Small intestine (tissue), 7 donors: ENCODE measurements at regions not wholly inside any gene's neighbourhood (a gene's known extent, or its start where the extent isn't known, plus 50 kb on each side); places are given as distances from the start of the nearest gene placed in this dataset.

Source experiments
- DNase-seq, 2 donors: peaks; one replicate each; pipeline versions ENCODE4 v3.0.0 to v3.0.0-alpha.2; 2013
- FAIRE-seq: peaks from 2 replicates; lab custom pipeline; 2012; peaks lifted over from hg19 to GRCh38; lab: Jason Lieb, UNC
- H3K27ac ChIP-seq, 3 donors: one replicate each; pipeline ENCODE4 v1.5.1; 2013; ENCODE audit warnings: low read length in 2 of 3, mild to moderate bottlenecking in 2 of 3, control low read depth in 1 of 3, inconsistent platforms in 1 of 3, low read depth in 1 of 3, moderate library complexity in 1 of 3
- H3K27me3 ChIP-seq, 3 donors: one replicate each; pipeline ENCODE4 v1.6.1; 2013; ENCODE audit warnings: low read length in 3 of 3, inconsistent platforms in 1 of 3; ENCODE audit not compliant: control insufficient read depth in 3 of 3, insufficient read depth in 3 of 3
- H3K36me3 ChIP-seq, 3 donors: one replicate each; pipeline ENCODE4 v1.6.1; 2013; ENCODE audit warnings: low read length in 3 of 3, inconsistent platforms in 1 of 3, low read depth in 1 of 3, mild to moderate bottlenecking in 1 of 3, moderate library complexity in 1 of 3; ENCODE audit not compliant: control insufficient read depth in 3 of 3, insufficient read depth in 2 of 3
- H3K4me1 ChIP-seq, 3 donors: one replicate each; pipeline ENCODE4 v1.6.1; 2013; ENCODE audit warnings: low read length in 2 of 3, inconsistent platforms in 1 of 3, low read depth in 1 of 3, mild to moderate bottlenecking in 1 of 3, moderate library complexity in 1 of 3; ENCODE audit not compliant: control insufficient read depth in 3 of 3, insufficient read depth in 2 of 3
- H3K4me3 ChIP-seq, 3 donors: one replicate each; pipeline ENCODE4 v1.5.1; 2013; ENCODE audit warnings: low read length in 3 of 3, control low read depth in 1 of 3, inconsistent platforms in 1 of 3, low read depth in 1 of 3, mild to moderate bottlenecking in 1 of 3, moderate library complexity in 1 of 3
- H3K9me3 ChIP-seq, 2 donors: one replicate each; pipeline ENCODE4 v1.6.1; 2013; ENCODE audit warnings: low read depth in 1 of 2, low read length in 1 of 2; ENCODE audit not compliant: control insufficient read depth in 2 of 2, insufficient read depth in 1 of 2
- WGBS, 3 donors: extraction: QIAGEN DNeasy Blood & Tissue Kit; methylation state at CpG; one replicate each; pipeline ENCODE4 v1.1.7; 2013; 5-methylcytosine and 5-hydroxymethylcytosine counted together
- donor health status: healthy with polysubstance abuse.
- donor health status: control.
- donor health status: control.
- donor health status: Bipolar disorder and iron deficiency.
- donor health status: healthy.

DNA sequence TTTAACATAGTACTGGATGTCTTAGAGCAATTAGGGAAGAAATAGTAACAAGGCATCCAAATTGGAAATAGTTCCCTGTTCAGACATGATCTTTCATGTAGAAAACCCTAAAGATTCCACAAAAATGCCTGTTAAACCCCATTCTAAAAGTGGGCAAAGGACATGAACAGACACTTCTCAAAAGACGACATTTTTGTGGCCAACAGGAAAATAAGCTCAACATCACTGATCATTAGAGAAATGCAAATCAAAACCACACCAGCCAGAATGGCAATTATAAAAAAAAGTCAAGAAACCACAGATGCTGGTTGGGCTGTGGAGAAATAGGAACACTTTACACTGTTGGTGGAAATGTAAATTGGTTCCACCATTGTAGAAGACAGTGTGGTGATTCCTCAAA is 109.9 kb upstream of the MOCS1 start:
- Histone ChIP-seq H3K36me3 (no peaks in the 10 kb centered on the region), H3K4me3 (no peak overlapping the region), H3K4me1 (no peaks in the 10 kb centered on the region), H3K9me3 (peaks cover 0 to 6% of the 10 kb centered on the region in 2 donors), H3K27ac (no peak overlapping the region), H3K27me3 (peaks cover 0 to 3% (median under 1%) of the 10 kb centered on the region in 3 donors)
- FAIRE-seq (no peak), DNase-seq (no peak)
- 63 to 83% (median 71%) methylated on average over 1 of the region's 1 CpG for whole genome bisulfite sequencing, 3 donors

DNA sequence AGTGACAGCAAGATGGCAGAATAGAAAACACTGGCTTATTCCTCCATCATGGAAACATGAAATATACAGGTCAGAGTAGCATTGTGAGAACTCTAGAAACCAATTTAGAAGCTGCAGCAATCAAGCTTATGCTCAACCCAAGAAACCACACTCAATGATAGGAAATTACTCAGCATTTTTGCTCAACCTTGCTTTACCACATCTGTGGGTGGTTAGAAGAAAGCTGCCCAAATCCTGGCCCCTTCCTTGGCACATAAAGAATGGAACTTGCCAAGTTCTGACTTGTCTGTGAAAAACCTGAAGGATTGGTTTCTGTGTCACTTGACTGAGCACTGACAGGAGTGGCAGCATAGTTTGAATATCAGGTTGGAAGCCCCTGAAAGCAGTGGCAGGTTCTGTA is 108.0 kb upstream of the MOCS1 start:
- DNase-seq (no peak), FAIRE-seq (no peak)

DNA sequence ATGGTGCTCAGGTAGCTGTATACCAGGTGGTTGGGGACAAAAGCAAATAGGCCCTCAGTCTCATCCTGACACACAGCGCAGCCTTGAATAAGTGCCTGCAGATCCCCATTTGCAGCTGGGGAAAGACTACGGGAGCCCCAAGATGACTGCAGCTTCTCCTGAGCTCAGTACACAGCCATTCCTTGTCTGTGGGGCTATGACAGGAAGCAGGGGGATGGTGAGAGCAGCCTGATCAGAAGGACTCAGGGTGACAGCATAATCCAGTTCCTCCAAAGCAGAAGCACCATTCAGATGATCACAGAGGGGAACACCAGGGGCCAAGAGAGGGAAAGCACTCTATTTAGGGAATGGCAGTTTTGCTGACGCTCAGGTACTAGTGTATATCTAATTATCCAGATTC is 104.8 kb upstream of the MOCS1 start:
- Histone ChIP-seq H3K9me3 (peaks cover 0 to 6% of the 10 kb centered on the region in 2 donors), H3K36me3 (no peaks in the 10 kb centered on the region), H3K27ac (no peak overlapping the region), H3K27me3 (peaks cover 0 to 3% (median 0%) of the 10 kb centered on the region in 3 donors), H3K4me3 (no peak overlapping the region), H3K4me1 (no peaks in the 10 kb centered on the region)
- 83 to 94% (median 89%) methylated on average over 3 of the region's 3 CpGs for WGBS, 3 donors
- FAIRE-seq (no peak), DNase-seq (no peak)

More for the DNA sequence above, 108.0 kb upstream of the MOCS1 start:
- H3K4me1 ChIP-seq = no peaks in the 10 kb centered on the region
- H3K27ac ChIP-seq = no peak overlapping the region
- no peaks in the 10 kb centered on the region for H3K36me3 ChIP-seq
- H3K9me3 ChIP-seq = peaks cover 0 to 6% of the 10 kb centered on the region in 2 donors
- H3K27me3 ChIP-seq = peaks cover 0 to 3% (median 0%) of the 10 kb centered on the region in 3 donors
- H3K4me3 ChIP-seq = no peak overlapping the region

DNA sequence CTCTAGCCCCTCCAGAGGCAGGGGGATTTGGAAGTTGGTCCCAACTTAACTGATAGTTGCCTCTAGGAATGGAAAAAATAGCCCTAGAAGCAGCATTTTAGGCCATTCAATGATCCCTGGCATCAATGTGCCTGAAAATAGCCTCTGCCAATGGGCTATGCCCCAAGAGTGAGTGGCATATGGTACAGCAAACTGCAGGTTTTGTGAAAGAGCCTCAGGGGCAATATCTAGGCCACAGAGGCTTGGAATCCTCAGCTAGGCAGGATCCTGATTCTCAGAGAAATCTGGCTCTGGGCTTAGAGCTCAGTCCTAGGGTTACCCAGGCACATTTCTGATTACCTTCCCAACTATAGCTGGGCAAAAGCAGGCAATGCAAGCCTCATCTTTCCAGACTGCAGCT is 104.4 kb upstream of the MOCS1 start:
- H3K4me1 ChIP-seq = no peaks in the 10 kb centered on the region
- H3K9me3 ChIP-seq = peaks cover 0 to 6% of the 10 kb centered on the region in 2 donors
- no peak overlapping the region for H3K27ac ChIP-seq
- H3K4me3 ChIP-seq = no peak overlapping the region
- no peak for DNase-seq
- H3K27me3 ChIP-seq = peaks cover 0 to 3% (median 0%) of the 10 kb centered on the region in 3 donors
- no peaks in the 10 kb centered on the region for H3K36me3 ChIP-seq
- FAIRE-seq = no peak

DNA sequence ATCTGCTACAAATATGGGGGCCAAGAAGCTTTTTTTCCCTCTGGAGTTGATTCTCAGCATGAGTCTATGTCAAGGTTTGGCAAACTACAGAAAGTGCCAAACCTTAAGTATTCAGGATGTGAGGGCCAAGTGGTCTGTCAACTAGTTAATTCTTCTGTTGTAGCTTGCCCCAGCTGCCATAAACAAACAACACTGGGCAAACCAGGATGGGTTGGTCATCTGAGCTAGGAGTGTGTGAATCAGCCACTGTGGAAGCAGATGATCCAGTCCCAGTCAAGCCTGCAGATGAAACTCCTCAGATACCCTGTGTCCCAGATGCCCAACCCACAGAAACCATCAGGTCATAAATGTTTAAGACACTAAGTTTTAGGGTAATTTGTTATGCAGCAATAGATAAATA is 103.0 kb upstream of the MOCS1 start:
- Histone ChIP-seq H3K27ac (no peak overlapping the region), H3K4me1 (no peaks in the 10 kb centered on the region), H3K9me3 (peaks cover 0 to 6% of the 10 kb centered on the region in 2 donors), H3K36me3 (no peaks in the 10 kb centered on the region), H3K27me3 (peaks cover 0 to 3% (median 0%) of the 10 kb centered on the region in 3 donors), H3K4me3 (no peak overlapping the region)
- FAIRE-seq (no peak), DNase-seq (no peak)

DNA sequence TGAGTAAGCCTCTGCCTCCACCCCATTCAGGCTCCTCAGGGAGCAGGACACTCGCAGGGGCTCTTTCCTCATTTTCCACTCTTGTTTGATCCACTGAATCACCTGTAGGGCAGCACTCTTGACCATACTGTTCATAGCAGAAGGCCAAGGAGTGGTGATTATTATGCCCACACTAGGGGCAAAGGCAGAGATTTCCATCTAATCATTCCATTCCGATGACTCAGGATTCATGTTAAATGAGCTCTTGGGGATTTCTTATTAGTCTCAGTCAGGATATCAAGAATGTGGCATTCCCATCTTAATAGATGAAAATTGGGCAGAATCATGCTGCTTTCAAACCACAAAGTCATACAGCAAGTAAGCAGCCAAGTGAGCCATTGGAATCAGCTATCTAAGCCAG is 101.9 kb upstream of the MOCS1 start:
- Histone ChIP-seq H3K36me3 (no peaks in the 10 kb centered on the region), H3K4me3 (no peak overlapping the region), H3K4me1 (no peaks in the 10 kb centered on the region), H3K9me3 (no peaks in the 10 kb centered on the region), H3K27ac (no peak overlapping the region), H3K27me3 (peaks cover 0 to 3% (median 0%) of the 10 kb centered on the region in 3 donors)
- 78 to 90% (median 88%) methylated on average over 2 of the region's 2 CpGs for WGBS, 3 donors
- FAIRE-seq (no peak), DNase-seq (no peak)

DNA sequence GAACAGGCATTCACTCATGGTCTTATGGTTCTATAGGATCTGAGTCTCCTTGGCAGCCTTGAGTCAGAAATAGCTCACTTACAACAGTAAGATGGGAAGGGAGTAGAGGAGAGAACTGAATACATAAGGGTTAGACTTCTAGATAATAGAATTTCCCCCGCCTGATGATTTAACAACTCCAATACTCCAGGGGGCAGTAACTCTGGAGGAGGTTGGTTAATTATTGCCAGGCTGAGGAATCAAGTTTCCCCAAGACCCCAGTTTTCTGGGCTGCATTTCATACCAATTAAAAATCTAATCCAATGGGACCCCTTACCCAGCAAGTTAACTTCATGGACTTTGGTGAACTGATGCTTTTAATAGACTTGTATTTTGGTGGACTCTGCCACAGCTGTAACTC is 94.2 kb upstream of the MOCS1 start:
- H3K4me1 ChIP-seq = no peaks in the 10 kb centered on the region
- no peak overlapping the region for H3K4me3 ChIP-seq
- H3K27me3 ChIP-seq = peaks cover 0 to 5% (median 5%) of the 10 kb centered on the region in 3 donors
- H3K27ac ChIP-seq = no peak overlapping the region
- no peaks in the 10 kb centered on the region for H3K9me3 ChIP-seq
- no peaks in the 10 kb centered on the region for H3K36me3 ChIP-seq
- FAIRE-seq = no peak
- no peak for DNase-seq
- WGBS, 3 donors = 92 to 95% (median 93%) methylated on average over 1 of the region's 1 CpG

DNA sequence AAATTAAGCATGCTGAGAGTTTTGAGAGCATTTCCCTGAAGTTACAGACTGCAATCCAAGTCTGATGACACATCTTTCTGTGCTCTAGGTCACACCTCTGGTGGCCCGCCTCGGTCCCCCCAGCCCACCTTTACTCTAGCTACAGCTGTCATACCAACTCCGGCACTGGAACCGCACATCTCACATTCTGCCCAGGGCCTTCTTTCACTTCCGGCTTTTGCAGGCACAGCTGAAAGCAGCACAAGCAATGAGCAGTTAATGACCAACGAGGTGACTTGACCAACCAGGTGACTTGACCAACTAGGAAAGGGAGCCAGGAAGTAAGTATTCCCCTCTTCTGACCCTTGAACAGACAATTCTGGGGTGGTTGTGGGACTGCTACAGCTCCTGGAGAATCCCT is 88.6 kb upstream of the MOCS1 start:
- WGBS, 3 donors = 73 to 82% (median 78%) methylated on average over 6 of the region's 6 CpGs
- H3K4me3 ChIP-seq = no peak overlapping the region
- H3K9me3 ChIP-seq = peaks cover 0 to 3% of the 10 kb centered on the region in 2 donors
- H3K27me3 ChIP-seq = peaks cover 0 to 5% (median 3%) of the 10 kb centered on the region in 3 donors
- no peaks in the 10 kb centered on the region for H3K36me3 ChIP-seq
- FAIRE-seq (no peak), DNase-seq (no peak)
- no peak overlapping the region for H3K27ac ChIP-seq
- H3K4me1 ChIP-seq = no peaks in the 10 kb centered on the region

DNA sequence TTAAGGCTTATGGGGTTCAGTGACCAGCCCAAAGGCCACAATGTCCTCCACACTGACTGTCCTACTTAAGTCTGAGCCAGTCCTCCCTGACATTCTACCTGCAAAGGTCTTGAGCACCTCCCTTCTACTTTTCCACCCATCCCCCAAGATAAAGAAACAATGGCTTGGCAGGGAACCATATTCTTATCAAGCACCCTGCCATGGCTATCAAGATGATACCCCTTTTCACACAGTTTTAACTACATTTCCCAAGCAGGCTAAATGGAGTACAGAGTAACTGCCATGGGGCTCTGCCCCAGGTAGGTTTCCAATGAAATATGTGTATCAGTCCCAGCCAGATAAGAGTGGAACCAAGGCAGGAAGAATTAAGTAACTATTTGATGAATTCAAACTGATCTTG is 85.9 kb upstream of the MOCS1 start:
- FAIRE-seq = no peak
- Histone ChIP-seq H3K27me3 (no peaks in the 10 kb centered on the region), H3K36me3 (no peaks in the 10 kb centered on the region), H3K4me1 (no peaks in the 10 kb centered on the region), H3K9me3 (peaks cover 1 to 7% of the 10 kb centered on the region in 2 donors), H3K4me3 (no peak overlapping the region), H3K27ac (no peak overlapping the region)
- DNase-seq = no peak
